ENCODE measurements at regions not wholly inside any gene's neighbourhood (a gene's known extent, or its start where the extent isn't known, plus 50 kb on each side); places are given as distances from the start of the nearest gene placed in this dataset.

DNA sequence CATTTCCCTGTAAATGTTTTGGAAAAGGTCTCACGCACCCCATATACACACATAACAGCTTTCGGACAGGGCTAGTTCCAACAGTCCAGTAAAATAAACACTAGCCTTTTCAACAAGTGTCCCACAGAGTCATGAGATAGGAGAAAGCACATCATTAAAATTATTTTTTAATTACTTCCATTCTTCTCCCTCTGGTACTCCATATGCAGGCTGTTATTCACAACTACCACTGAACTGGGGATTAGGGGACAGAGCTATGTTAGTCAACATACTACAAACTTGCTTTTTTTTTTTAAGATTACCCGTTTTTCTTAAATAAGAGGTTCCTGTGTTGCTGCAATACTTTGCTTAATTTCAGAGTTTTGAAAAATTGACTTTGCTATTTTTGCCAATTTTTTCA lies 576.6 kb upstream of the KCND2 start (continued):
- TF ChIP-seq, protein P1, sequence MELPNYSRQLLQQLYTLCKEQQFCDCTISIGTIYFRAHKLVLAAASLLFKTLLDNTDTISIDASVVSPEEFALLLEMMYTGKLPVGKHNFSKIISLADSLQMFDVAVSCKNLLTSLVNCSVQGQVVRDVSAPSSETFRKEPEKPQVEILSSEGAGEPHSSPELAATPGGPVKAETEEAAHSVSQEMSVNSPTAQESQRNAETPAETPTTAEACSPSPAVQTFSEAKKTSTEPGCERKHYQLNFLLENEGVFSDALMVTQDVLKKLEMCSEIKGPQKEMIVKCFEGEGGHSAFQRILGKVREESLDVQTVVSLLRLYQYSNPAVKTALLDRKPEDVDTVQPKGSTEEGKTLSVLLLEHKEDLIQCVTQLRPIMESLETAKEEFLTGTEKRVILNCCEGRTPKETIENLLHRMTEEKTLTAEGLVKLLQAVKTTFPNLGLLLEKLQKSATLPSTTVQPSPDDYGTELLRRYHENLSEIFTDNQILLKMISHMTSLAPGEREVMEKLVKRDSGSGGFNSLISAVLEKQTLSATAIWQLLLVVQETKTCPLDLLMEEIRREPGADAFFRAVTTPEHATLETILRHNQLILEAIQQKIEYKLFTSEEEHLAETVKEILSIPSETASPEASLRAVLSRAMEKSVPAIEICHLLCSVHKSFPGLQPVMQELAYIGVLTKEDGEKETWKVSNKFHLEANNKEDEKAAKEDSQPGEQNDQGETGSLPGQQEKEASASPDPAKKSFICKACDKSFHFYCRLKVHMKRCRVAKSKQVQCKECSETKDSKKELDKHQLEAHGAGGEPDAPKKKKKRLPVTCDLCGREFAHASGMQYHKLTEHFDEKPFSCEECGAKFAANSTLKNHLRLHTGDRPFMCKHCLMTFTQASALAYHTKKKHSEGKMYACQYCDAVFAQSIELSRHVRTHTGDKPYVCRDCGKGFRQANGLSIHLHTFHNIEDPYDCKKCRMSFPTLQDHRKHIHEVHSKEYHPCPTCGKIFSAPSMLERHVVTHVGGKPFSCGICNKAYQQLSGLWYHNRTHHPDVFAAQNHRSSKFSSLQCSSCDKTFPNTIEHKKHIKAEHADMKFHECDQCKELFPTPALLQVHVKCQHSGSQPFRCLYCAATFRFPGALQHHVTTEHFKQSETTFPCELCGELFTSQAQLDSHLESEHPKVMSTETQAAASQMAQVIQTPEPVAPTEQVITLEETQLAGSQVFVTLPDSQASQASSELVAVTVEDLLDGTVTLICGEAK (IDR thresholded peaks at IDR 0.05; ENCODE audit: borderline replicate concordance), result no peak
- TF ChIP-seq, protein P2, sequence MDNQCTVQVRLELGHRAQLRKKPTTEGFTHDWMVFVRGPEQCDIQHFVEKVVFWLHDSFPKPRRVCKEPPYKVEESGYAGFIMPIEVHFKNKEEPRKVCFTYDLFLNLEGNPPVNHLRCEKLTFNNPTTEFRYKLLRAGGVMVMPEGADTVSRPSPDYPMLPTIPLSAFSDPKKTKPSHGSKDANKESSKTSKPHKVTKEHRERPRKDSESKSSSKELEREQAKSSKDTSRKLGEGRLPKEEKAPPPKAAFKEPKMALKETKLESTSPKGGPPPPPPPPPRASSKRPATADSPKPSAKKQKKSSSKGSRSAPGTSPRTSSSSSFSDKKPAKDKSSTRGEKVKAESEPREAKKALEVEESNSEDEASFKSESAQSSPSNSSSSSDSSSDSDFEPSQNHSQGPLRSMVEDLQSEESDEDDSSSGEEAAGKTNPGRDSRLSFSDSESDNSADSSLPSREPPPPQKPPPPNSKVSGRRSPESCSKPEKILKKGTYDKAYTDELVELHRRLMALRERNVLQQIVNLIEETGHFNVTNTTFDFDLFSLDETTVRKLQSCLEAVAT (IDR thresholded peaks at IDR 0.05), result no peak
- TF ChIP-seq ATF3 (IDR thresholded peaks at IDR 0.05; ENCODE audit: borderline replicate concordance, extremely low read depth, low read depth, low read length), result no peak

GRCh38 chr7:119703895-119704294 lies 569.1 kb upstream of the KCND2 start:
- H3K27me3 ChIP-seq (replicated peaks in 1 of 2; ENCODE audit: control insufficient read depth in 2 of 2, insufficient read depth in 2 of 2, low read length in 1 of 2), result no peaks in the 10 kb centered on the region
- 0% methylated on average over 1 of the region's 1 CpG for WGBS (ENCODE audit: insufficient coverage, insufficient replicate concordance, low lambda C conversion rate, missing lambda C conversion rate)
- no peak overlapping the region for H3K9ac ChIP-seq (ENCODE audit: control insufficient read depth, insufficient read depth, low read length)
- H3K27ac ChIP-seq (ENCODE audit: control insufficient read depth, insufficient read depth), result no peak overlapping the region
- no peak overlapping the region for H3K4me3 ChIP-seq
- ChIA-PET CTCF (no interaction called here), RAD21 (ENCODE audit: unreplicated experiment) (no interaction called here), SMC1A (ENCODE audit: uncharacterized antibody, unreplicated experiment) (no interaction called here), POLR2A (no interaction called here)
- TF ChIP-seq TCF7 (IDR thresholded peaks at IDR 0.05; ENCODE audit: borderline replicate concordance) (no peak), ETV6 (conservative IDR thresholded peaks at IDR 0.05 in 1 of 2, IDR thresholded peaks at IDR 0.05 in 1 of 2; ENCODE audit: borderline replicate concordance in 1 of 2, low read depth in 1 of 2) (no peak), RCOR1 (conservative IDR thresholded peaks at IDR 0.05; ENCODE audit: low read depth, low read length) (no peak), CREM (IDR thresholded peaks at IDR 0.05; ENCODE audit: low read depth) (no peak), REST (IDR thresholded peaks at IDR 0.05; ENCODE audit: low read depth, low read length) (no peak)
- TF ChIP-seq, protein P3, sequence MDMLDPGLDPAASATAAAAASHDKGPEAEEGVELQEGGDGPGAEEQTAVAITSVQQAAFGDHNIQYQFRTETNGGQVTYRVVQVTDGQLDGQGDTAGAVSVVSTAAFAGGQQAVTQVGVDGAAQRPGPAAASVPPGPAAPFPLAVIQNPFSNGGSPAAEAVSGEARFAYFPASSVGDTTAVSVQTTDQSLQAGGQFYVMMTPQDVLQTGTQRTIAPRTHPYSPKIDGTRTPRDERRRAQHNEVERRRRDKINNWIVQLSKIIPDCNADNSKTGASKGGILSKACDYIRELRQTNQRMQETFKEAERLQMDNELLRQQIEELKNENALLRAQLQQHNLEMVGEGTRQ (IDR thresholded peaks at IDR 0.05; ENCODE audit: borderline replicate concordance, low read depth, low read length), result no peak
- H3K9me3 ChIP-seq (replicated peaks; ENCODE audit: control insufficient read depth, insufficient read depth, low read length), result no peaks in the 10 kb centered on the region
- H3K4me2 ChIP-seq (ENCODE audit: control insufficient read depth, insufficient read depth), result no peak overlapping the region
- H4K20me1 ChIP-seq (ENCODE audit: control insufficient read depth, insufficient read depth), result no peaks in the 10 kb centered on the region
- BruUV-seq (replicated peaks), result no TSS peak
- intact Hi-C loops (cut with micrococcal nuclease; ENCODE audit: unreplicated experiment), result no loop called here
- no peak overlapping the region for H2AFZ ChIP-seq (ENCODE audit: control insufficient read depth, low read depth, low read length)
- no peak for DNase-seq (ENCODE audit: low read depth, low spot score)
- H3K4me1 ChIP-seq (ENCODE audit: control insufficient read depth, insufficient read depth, low read length), result no peaks in the 10 kb centered on the region
- H3K79me2 ChIP-seq (ENCODE audit: control insufficient read depth, insufficient read depth, low read length), result no peaks in the 10 kb centered on the region
- no peak for FAIRE-seq
- no peak for ATAC-seq
- in situ Hi-C loops (cut with MboI), result no loop called here
- no peaks in the 10 kb centered on the region for H3K36me3 ChIP-seq (ENCODE audit: control insufficient read depth in 2 of 2, insufficient read depth in 2 of 2, low read length in 1 of 2)
